Cardiac fibroblast (primary cell): ENCODE measurements at regions not wholly inside any gene's neighbourhood (a gene's known extent, or its start where the extent isn't known, plus 50 kb on each side); places are given as distances from the start of the nearest gene placed in this dataset.

Experiments used
- DNase-seq, 2 donors: peaks; one replicate each; pipeline versions ENCODE4 v3.0.0 to v3.0.0-alpha.2; 2010; ENCODE audit warnings: low read depth in 2 of 2
- H3K4me3 ChIP-seq, 2 donors: replicated peaks in 1 of 2; 1 replicate in 1 of 2; 2 replicates in 1 of 2; pipeline ENCODE4 v1.5.1; 2011; ENCODE audit warnings: low read depth in 2 of 2, low read length in 2 of 2, mild to moderate bottlenecking in 2 of 2, moderate library complexity in 1 of 2
- TF ChIP-seq, protein P1 (sequence below): IDR thresholded peaks from one replicate; pipeline ENCODE4 v1.5.1; 2011; ENCODE audit warnings: low read depth, mild to moderate bottlenecking, low read length, inconsistent platforms

DNA sequence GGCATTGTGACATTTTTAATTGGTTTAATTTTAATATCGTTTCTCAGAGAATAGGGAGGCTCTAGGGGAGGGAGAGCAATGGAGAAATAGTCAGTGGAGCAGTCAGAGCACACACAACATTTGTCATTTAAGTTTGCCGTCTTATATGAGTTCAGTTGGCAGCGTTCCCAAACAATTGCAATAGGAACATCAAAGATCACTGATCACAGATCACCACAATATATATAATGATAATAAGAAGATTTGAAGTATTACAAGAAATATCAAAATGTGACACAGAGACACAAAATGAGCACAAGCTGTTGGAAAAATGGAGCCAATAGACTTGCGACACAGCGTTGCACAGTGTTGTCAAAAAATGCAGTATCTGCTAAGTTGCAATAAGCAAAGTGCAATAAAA lies 303.7 kb downstream of the CDH19 start:
- TF ChIP-seq, protein P1, sequence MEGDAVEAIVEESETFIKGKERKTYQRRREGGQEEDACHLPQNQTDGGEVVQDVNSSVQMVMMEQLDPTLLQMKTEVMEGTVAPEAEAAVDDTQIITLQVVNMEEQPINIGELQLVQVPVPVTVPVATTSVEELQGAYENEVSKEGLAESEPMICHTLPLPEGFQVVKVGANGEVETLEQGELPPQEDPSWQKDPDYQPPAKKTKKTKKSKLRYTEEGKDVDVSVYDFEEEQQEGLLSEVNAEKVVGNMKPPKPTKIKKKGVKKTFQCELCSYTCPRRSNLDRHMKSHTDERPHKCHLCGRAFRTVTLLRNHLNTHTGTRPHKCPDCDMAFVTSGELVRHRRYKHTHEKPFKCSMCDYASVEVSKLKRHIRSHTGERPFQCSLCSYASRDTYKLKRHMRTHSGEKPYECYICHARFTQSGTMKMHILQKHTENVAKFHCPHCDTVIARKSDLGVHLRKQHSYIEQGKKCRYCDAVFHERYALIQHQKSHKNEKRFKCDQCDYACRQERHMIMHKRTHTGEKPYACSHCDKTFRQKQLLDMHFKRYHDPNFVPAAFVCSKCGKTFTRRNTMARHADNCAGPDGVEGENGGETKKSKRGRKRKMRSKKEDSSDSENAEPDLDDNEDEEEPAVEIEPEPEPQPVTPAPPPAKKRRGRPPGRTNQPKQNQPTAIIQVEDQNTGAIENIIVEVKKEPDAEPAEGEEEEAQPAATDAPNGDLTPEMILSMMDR = no peak
- H3K4me3 ChIP-seq = no peak overlapping the region
- DNase-seq = no peak

DNA sequence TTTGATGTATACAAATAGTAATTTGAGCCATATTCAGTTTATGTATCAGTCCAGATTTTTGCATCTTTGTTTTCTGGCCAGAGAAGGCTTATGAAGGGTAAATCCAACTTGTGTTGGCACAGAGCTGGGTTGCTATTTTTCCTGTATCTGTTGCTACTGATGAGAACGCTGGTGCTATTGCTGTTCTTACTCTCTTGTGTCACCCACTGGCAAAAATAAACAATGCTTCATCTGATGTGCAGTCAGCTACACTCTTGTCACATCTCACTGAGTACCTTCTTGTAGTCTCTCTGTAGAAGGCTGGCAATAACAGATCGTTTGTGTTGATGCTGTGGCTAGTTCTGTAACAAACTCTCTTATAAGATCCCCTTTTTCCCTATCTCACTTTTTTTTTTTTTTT lies 323.4 kb downstream of the CDH19 start:
- TF ChIP-seq, protein P1 = no peak
- H3K4me3 ChIP-seq = no peak overlapping the region
- no peak for DNase-seq

DNA sequence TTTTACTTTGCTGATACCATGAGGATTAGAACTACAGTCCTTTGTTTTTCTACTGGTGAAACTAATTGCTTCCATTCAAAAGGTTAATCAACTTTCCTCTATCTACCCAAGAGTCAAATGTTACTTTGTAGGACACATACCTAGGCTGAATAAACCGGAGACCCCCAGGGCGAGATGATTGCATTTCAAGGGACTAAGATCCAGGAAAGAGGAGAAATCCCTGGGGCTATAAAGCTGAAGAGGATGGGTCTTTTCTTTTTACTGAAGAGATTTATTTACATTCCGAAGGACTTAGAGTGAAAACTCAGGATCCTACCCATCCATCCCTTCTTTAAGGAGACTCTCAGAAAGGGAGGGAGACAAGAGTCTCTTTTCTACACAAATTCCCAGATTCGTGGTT lies 331.9 kb downstream of the CDH19 start:
- H3K4me3 ChIP-seq = no peak overlapping the region
- no peak for DNase-seq
- TF ChIP-seq, protein P1 = no peak

DNA sequence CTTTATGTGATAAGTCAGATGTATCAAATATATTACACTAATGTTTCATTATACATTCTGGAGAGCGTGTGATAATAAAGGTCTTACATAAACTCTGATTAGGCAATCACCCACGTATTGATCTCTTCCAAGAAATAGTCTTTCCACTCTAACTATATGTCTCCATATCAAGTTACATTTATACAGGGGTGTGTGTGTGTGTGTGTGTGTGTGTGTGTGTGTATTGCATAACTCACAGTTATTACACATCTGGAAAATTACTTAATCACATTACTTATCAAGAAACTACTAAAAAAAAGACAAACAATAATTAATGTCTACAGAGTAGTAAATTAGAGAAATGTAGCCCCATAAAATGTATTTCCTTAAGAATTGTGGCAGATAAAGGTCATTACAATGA lies 339.8 kb downstream of the CDH19 start:
- TF ChIP-seq, protein P1 = no peak
- H3K4me3 ChIP-seq = no peak overlapping the region
- no peak for DNase-seq

DNA sequence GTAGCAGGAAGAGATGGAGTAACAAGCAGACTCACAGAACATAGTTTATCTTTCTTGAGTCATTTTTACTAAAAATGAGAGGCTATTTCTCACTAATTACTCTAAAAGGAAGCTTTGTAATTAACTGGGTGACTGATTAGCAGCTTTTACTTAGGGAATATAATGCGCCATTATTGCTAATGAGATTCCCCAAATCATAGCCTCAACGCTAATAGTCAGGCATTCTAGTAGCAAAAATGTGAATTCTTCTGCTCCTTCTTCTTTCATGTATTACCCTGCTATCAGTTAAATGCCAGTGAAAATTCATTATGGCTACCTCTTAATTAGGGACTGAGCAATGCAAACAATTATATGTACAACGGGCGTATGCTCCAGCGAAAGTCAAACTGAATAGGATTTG lies 349.8 kb downstream of the CDH19 start:
- TF ChIP-seq, protein P1 = no peak
- no peak for DNase-seq
- H3K4me3 ChIP-seq = no peak overlapping the region

DNA sequence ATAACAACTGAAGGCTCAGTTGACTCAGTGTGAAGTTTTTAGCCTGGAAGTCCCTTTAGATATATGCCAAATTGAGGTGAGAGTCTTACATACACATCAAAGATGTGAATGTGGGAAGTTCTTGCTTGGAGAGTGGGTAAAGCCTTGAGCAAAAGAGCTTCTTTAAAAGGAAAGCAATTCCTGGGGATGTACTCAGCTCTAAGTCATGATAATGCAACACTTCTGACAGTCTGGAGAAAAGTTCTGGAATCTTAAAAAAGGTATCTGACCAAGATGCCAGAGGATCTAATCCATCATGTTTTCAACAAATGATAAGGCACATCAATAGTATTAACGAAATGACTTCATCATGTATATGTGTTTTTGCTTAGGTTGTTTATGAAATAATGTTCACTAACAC lies 351.2 kb downstream of the CDH19 start:
- TF ChIP-seq, protein P1 = no peak
- H3K4me3 ChIP-seq = no peak overlapping the region
- DNase-seq = peak in 1 of 2 donors; percentile 5

DNA sequence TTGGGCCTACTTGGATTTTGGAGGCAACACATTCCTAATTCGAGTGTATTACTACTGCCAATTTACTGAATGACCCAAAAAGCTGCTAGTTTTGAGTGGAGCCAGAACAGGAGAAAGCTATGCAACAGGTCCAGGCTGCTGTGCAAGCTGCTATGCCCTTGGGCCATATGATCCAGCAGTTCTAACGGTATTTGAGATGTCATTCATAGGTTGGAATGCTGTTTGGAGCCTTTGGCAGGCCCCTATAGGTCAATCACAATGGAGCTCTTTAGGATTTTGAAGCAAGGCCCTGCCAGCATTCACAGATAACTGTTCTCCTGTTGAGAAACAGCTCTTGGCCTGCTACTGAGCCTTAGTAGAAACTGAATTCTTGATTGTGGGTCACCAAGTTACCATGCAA lies 368.7 kb downstream of the CDH19 start:
- no peak overlapping the region for H3K4me3 ChIP-seq
- TF ChIP-seq, protein P1 = no peak
- DNase-seq = no peak
